ENCODE measurements at regions not wholly inside any gene's neighbourhood (a gene's known extent, or its start where the extent isn't known, plus 50 kb on each side); places are given as distances from the start of the nearest gene placed in this dataset.

- DNase-seq (ENCODE audit: low read depth in 6 of 9, low spot score in 9 of 9): no peak
- Histone ChIP-seq H3K27me3 (ENCODE audit: control insufficient read depth in 2 of 2, insufficient read depth in 1 of 2, low read length in 1 of 2) (no peaks in the 10 kb centered on the region), H3K9me3 (ENCODE audit: control insufficient read depth in 2 of 2, insufficient read depth in 1 of 2, low read length in 1 of 2) (no peaks in the 10 kb centered on the region), H3K36me3 (ENCODE audit: control insufficient read depth in 2 of 2, insufficient read depth in 2 of 2, low read length in 1 of 2) (no peaks in the 10 kb centered on the region), H3K4me1 (ENCODE audit: control insufficient read depth in 2 of 2, insufficient read depth in 2 of 2, low read length in 2 of 2) (no peaks in the 10 kb centered on the region), H3K27ac (ENCODE audit: low read depth in 1 of 2, low read length in 1 of 2) (no peak overlapping the region), H3K4me3 (ENCODE audit: low read length in 2 of 2) (no peak overlapping the region)
- 46% methylated on average over 1 of the region's 1 CpG for WGBS
Observed at GRCh38 chr5:91727463-91727862, 344.3 kb upstream of the ARRDC3 start.

DNA sequence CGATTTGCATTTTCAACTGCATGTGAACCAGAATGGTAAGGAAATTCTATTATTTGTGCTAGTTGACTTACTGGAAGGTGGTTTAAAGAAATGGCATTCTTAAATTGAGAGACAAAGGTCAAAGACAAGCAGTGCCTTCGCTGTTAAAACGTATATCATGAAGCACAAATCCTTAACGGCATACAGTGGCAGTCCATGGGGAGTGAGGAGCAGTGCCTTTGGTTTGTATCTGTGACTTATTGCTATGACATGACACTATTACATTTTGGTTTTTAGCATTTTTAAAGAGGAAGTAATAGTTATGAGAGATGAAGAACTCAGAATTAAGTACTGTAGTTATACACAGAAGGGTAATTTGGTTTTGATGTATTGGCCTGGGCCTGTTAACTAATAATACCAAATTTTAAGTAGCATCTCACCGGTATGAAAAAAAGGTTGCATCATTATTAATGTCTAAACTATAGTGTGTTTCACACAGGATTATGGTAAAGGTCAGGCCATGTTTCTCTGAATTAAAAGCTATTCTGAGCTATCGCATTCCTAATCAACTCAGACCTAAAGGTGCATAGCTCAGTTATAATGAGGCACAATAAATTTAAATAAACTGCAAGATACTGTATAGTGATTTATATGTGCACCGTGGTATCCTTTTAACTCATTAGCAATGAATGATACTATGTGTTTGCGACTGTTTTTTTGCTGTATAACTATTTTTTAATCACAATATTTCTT lies 339.8 kb upstream of the ARRDC3 start:
- H3K4me1 ChIP-seq (ENCODE audit: control insufficient read depth in 2 of 2, insufficient read depth in 2 of 2, low read length in 2 of 2): no peaks in the 10 kb centered on the region
- no peak overlapping the region for H3K27ac ChIP-seq (ENCODE audit: low read depth in 1 of 2, low read length in 1 of 2)
- no peaks in the 10 kb centered on the region for H3K9me3 ChIP-seq (ENCODE audit: control insufficient read depth in 2 of 2, insufficient read depth in 1 of 2, low read length in 1 of 2)
- no peaks in the 10 kb centered on the region for H3K36me3 ChIP-seq (ENCODE audit: control insufficient read depth in 2 of 2, insufficient read depth in 2 of 2, low read length in 1 of 2)
- WGBS: 92% methylated on average over 8 of the region's 8 CpGs
- no peak for DNase-seq (ENCODE audit: low read depth in 6 of 9, low spot score in 9 of 9)
- H3K27me3 ChIP-seq (ENCODE audit: control insufficient read depth in 2 of 2, insufficient read depth in 1 of 2, low read length in 1 of 2): no peaks in the 10 kb centered on the region
- no peak overlapping the region for H3K4me3 ChIP-seq (ENCODE audit: low read length in 2 of 2)

DNA sequence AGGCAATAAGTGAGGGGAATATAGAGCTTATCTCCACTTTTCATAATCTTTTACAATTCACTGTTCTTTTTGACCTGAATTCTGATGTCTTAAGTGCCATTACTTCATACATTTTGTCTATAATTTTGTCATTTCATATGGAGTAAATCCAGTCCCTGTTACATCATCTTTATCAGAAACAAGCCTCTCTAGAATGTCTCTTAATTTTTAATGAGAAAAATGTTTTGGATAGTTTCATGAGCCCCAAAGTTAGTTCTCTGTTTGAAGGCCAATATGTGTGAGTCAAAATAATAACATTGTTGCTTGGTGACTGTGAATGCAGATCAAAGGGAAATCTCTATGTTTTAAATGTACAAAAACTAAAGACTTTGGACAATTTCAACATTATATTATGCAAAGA lies 329.6 kb upstream of the ARRDC3 start:
- Histone ChIP-seq H3K27ac (ENCODE audit: low read depth in 1 of 2, low read length in 1 of 2) (no peak overlapping the region), H3K4me3 (ENCODE audit: low read length in 2 of 2) (no peak overlapping the region), H3K27me3 (ENCODE audit: control insufficient read depth in 2 of 2, insufficient read depth in 1 of 2, low read length in 1 of 2) (no peaks in the 10 kb centered on the region), H3K4me1 (ENCODE audit: control insufficient read depth in 2 of 2, insufficient read depth in 2 of 2, low read length in 2 of 2) (no peaks in the 10 kb centered on the region), H3K9me3 (ENCODE audit: control insufficient read depth in 2 of 2, insufficient read depth in 1 of 2, low read length in 1 of 2) (no peaks in the 10 kb centered on the region), H3K36me3 (ENCODE audit: control insufficient read depth in 2 of 2, insufficient read depth in 2 of 2, low read length in 1 of 2) (no peaks in the 10 kb centered on the region)
- DNase-seq (ENCODE audit: low read depth in 6 of 9, low spot score in 9 of 9): no peak

DNA sequence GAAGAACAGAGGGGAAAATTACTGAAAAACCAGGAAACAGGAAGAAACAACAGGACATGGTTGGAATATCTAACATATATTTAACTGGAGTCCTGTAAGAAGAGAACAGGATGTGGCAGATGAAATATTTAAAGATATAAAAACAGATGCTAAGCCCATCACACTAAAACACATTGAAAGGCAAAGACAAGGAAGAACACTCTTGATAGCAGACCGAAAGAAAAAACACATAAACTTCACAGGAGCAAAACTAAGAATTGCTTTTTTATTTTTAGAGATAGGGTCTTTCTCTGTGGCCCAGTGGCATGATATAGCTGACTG lies 324.4 kb upstream of the ARRDC3 start:
- WGBS: 93% methylated on average over 1 of the region's 1 CpG
- DNase-seq (ENCODE audit: low read depth in 6 of 9, low spot score in 9 of 9): no peak
- H3K4me1 ChIP-seq (ENCODE audit: control insufficient read depth in 2 of 2, insufficient read depth in 2 of 2, low read length in 2 of 2): no peaks in the 10 kb centered on the region
- H3K9me3 ChIP-seq (ENCODE audit: control insufficient read depth in 2 of 2, insufficient read depth in 1 of 2, low read length in 1 of 2): no peaks in the 10 kb centered on the region
- no peaks in the 10 kb centered on the region for H3K27me3 ChIP-seq (ENCODE audit: control insufficient read depth in 2 of 2, insufficient read depth in 1 of 2, low read length in 1 of 2)
- no peak overlapping the region for H3K4me3 ChIP-seq (ENCODE audit: low read length in 2 of 2)
- no peaks in the 10 kb centered on the region for H3K36me3 ChIP-seq (ENCODE audit: control insufficient read depth in 2 of 2, insufficient read depth in 2 of 2, low read length in 1 of 2)
- no peak overlapping the region for H3K27ac ChIP-seq (ENCODE audit: low read depth in 1 of 2, low read length in 1 of 2)

GRCh38 chr5:91706785-91707520 lies 323.8 kb upstream of the ARRDC3 start:
- no peak for DNase-seq (ENCODE audit: low read depth in 6 of 9, low spot score in 9 of 9)
- no peaks in the 10 kb centered on the region for H3K9me3 ChIP-seq (ENCODE audit: control insufficient read depth in 2 of 2, insufficient read depth in 1 of 2, low read length in 1 of 2)
- H3K36me3 ChIP-seq (ENCODE audit: control insufficient read depth in 2 of 2, insufficient read depth in 2 of 2, low read length in 1 of 2): no peaks in the 10 kb centered on the region
- no peaks in the 10 kb centered on the region for H3K4me1 ChIP-seq (ENCODE audit: control insufficient read depth in 2 of 2, insufficient read depth in 2 of 2, low read length in 2 of 2)
- no peaks in the 10 kb centered on the region for H3K27me3 ChIP-seq (ENCODE audit: control insufficient read depth in 2 of 2, insufficient read depth in 1 of 2, low read length in 1 of 2)
- no peak overlapping the region for H3K4me3 ChIP-seq (ENCODE audit: low read length in 2 of 2)
- WGBS: 80% methylated on average over 1 of the region's 1 CpG
- H3K27ac ChIP-seq (ENCODE audit: low read depth in 1 of 2, low read length in 1 of 2): no peak overlapping the region

DNA sequence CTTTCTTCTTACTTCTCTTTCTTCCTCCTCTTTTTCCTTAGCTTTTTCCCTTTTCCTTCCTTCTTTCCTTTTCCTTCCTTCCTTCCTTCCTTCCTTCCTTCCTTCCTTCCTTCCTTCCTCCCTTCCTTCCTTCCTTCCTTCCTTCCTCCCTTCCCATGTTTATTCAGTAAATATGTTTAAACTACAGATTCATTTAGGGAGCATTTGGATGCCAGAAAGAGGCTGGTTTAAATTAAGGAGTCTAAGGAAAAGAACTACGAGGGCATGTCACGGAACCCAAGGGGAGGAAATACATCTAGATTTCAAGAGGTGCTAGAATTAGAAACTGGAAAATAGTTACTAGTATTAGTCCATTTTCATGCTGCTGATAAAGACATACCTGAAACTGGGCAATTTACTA lies 320.0 kb upstream of the ARRDC3 start:
- WGBS: 97% methylated on average over 2 of the region's 2 CpGs
- H3K4me3 ChIP-seq (ENCODE audit: low read length in 2 of 2): no peak overlapping the region
- no peaks in the 10 kb centered on the region for H3K9me3 ChIP-seq (ENCODE audit: control insufficient read depth in 2 of 2, insufficient read depth in 1 of 2, low read length in 1 of 2)
- no peak for DNase-seq (ENCODE audit: low read depth in 6 of 9, low spot score in 9 of 9)
- H3K4me1 ChIP-seq (ENCODE audit: control insufficient read depth in 2 of 2, insufficient read depth in 2 of 2, low read length in 2 of 2): no peaks in the 10 kb centered on the region
- no peaks in the 10 kb centered on the region for H3K27me3 ChIP-seq (ENCODE audit: control insufficient read depth in 2 of 2, insufficient read depth in 1 of 2, low read length in 1 of 2)
- H3K27ac ChIP-seq (ENCODE audit: low read depth in 1 of 2, low read length in 1 of 2): no peak overlapping the region
- H3K36me3 ChIP-seq (ENCODE audit: control insufficient read depth in 2 of 2, insufficient read depth in 2 of 2, low read length in 1 of 2): no peaks in the 10 kb centered on the region

- Histone ChIP-seq H3K36me3 (ENCODE audit: control insufficient read depth in 2 of 2, insufficient read depth in 2 of 2, low read length in 1 of 2) (no peaks in the 10 kb centered on the region), H3K9me3 (ENCODE audit: control insufficient read depth in 2 of 2, insufficient read depth in 1 of 2, low read length in 1 of 2) (no peaks in the 10 kb centered on the region), H3K4me3 (ENCODE audit: low read length in 2 of 2) (no peak overlapping the region), H3K27me3 (ENCODE audit: control insufficient read depth in 2 of 2, insufficient read depth in 1 of 2, low read length in 1 of 2) (no peaks in the 10 kb centered on the region), H3K27ac (ENCODE audit: low read depth in 1 of 2, low read length in 1 of 2) (no peak overlapping the region), H3K4me1 (ENCODE audit: control insufficient read depth in 2 of 2, insufficient read depth in 2 of 2, low read length in 2 of 2) (no peaks in the 10 kb centered on the region)
- DNase-seq (ENCODE audit: low read depth in 6 of 9, low spot score in 9 of 9): no peak
- WGBS: 94% methylated on average over 3 of the region's 3 CpGs
Observed at GRCh38 chr5:91699429-91699828, 316.3 kb upstream of the ARRDC3 start.

- no peak for DNase-seq (ENCODE audit: low read depth in 6 of 9, low spot score in 9 of 9)
- no peaks in the 10 kb centered on the region for H3K9me3 ChIP-seq (ENCODE audit: control insufficient read depth in 2 of 2, insufficient read depth in 1 of 2, low read length in 1 of 2)
- H3K27me3 ChIP-seq (ENCODE audit: control insufficient read depth in 2 of 2, insufficient read depth in 1 of 2, low read length in 1 of 2): no peaks in the 10 kb centered on the region
- H3K36me3 ChIP-seq (ENCODE audit: control insufficient read depth in 2 of 2, insufficient read depth in 2 of 2, low read length in 1 of 2): no peaks in the 10 kb centered on the region
- no peaks in the 10 kb centered on the region for H3K4me1 ChIP-seq (ENCODE audit: control insufficient read depth in 2 of 2, insufficient read depth in 2 of 2, low read length in 2 of 2)
- H3K27ac ChIP-seq (ENCODE audit: low read depth in 1 of 2, low read length in 1 of 2): no peak overlapping the region
- 92% methylated on average over 2 of the region's 2 CpGs for WGBS
- H3K4me3 ChIP-seq (ENCODE audit: low read length in 2 of 2): no peak overlapping the region
Observed at GRCh38 chr5:91691592-91691991, 308.5 kb upstream of the ARRDC3 start.

- no peaks in the 10 kb centered on the region for H3K9me3 ChIP-seq (ENCODE audit: control insufficient read depth in 2 of 2, insufficient read depth in 1 of 2, low read length in 1 of 2)
- no peaks in the 10 kb centered on the region for H3K4me1 ChIP-seq (ENCODE audit: control insufficient read depth in 2 of 2, insufficient read depth in 2 of 2, low read length in 2 of 2)
- 19% methylated on average over 3 of the region's 3 CpGs for WGBS
- no peaks in the 10 kb centered on the region for H3K36me3 ChIP-seq (ENCODE audit: control insufficient read depth in 2 of 2, insufficient read depth in 2 of 2, low read length in 1 of 2)
- no peak for DNase-seq (ENCODE audit: low read depth in 6 of 9, low spot score in 9 of 9)
- no peak overlapping the region for H3K4me3 ChIP-seq (ENCODE audit: low read length in 2 of 2)
- H3K27me3 ChIP-seq (ENCODE audit: control insufficient read depth in 2 of 2, insufficient read depth in 1 of 2, low read length in 1 of 2): no peaks in the 10 kb centered on the region
- no peak overlapping the region for H3K27ac ChIP-seq (ENCODE audit: low read depth in 1 of 2, low read length in 1 of 2)
Observed at GRCh38 chr5:91690921-91691320, 307.8 kb upstream of the ARRDC3 start.
